ENCODE measurements at regions not wholly inside any gene's neighbourhood (a gene's known extent, or its start where the extent isn't known, plus 50 kb on each side); places are given as distances from the start of the nearest gene placed in this dataset.

DNA sequence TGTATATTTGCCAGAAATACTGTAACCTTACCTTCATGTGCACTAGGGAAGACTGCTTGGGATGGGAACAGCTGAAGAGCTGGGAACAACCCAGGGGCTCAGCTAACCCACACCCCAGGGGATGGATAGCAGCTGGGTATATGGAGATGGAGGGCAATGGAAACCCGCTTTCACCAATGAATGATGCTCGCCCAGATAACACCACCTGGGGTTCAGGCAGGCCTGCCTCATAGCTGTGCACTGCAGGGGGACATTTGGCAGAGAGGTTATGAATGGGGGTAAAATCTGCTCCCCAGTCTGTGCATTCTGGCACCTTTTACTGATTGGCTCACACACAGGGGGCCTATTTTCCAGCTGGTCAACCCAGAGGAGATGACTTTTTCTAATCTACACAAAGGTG lies 170.7 kb downstream of the CHST1 start:
- no peaks in the 10 kb centered on the region for H3K4me1 ChIP-seq (ENCODE audit: insufficient read depth, low read length)
- intact Hi-C loops (cut with micrococcal nuclease; ENCODE audit: unreplicated experiment) = no loop called here
- TF ChIP-seq ZNF850 (CRISPR knock-in tag; conservative IDR thresholded peaks at IDR 0.05) (no peak), SIX1 (CRISPR knock-in tag; IDR thresholded peaks at IDR 0.05; ENCODE audit: borderline replicate concordance) (no peak)
- H3K27ac ChIP-seq (ENCODE audit: extremely low read length, insufficient read depth, low read length) = no peak overlapping the region
- DNase-seq (ENCODE audit: low spot score) (no peak), FAIRE-seq (no peak), ATAC-seq (no peak)
- no peaks in the 10 kb centered on the region for H3K9me3 ChIP-seq (ENCODE audit: low read length)
- no peak overlapping the region for H3K9ac ChIP-seq (ENCODE audit: insufficient read depth, low read depth, low read length)
- H3K4me3 ChIP-seq (replicated peaks in 1 of 3; ENCODE audit: insufficient read depth in 1 of 3, low read depth in 2 of 3, low read length in 3 of 3) = no peak overlapping the region
- ChIA-PET POLR2A (no interaction called here), CTCF (ENCODE audit: low intra/inter-chr PET ratio, low total read pairs) (no interaction called here)
- no peaks in the 10 kb centered on the region for H3K79me2 ChIP-seq (ENCODE audit: insufficient read depth, low read length)
- H3K4me2 ChIP-seq (ENCODE audit: low read depth, low read length) = no peak overlapping the region
- no peaks in the 10 kb centered on the region for H4K20me1 ChIP-seq (ENCODE audit: insufficient read depth, low read length)
- H3K36me3 ChIP-seq (replicated peaks in 1 of 2; ENCODE audit: control insufficient read depth in 1 of 2, insufficient read depth in 2 of 2, low read length in 2 of 2) = no peaks in the 10 kb centered on the region
- BruUV-seq (replicated peaks) = no TSS peak
- in situ Hi-C loops (cut with HindIII; ENCODE audit: extremely low pct_ligation_motif_present, low pct_unique_long_range_greater_than_20kb) = no loop called here
- WGBS (ENCODE audit: low lambda C conversion rate) = no CpG with 5 or more reads among the region's 2 CpGs
- H3K27me3 ChIP-seq (ENCODE audit: control insufficient read depth in 1 of 2, insufficient read depth in 2 of 2, low read length in 2 of 2) = no peaks in the 10 kb centered on the region
- no peak overlapping the region for H2AFZ ChIP-seq (ENCODE audit: low read length)

DNA sequence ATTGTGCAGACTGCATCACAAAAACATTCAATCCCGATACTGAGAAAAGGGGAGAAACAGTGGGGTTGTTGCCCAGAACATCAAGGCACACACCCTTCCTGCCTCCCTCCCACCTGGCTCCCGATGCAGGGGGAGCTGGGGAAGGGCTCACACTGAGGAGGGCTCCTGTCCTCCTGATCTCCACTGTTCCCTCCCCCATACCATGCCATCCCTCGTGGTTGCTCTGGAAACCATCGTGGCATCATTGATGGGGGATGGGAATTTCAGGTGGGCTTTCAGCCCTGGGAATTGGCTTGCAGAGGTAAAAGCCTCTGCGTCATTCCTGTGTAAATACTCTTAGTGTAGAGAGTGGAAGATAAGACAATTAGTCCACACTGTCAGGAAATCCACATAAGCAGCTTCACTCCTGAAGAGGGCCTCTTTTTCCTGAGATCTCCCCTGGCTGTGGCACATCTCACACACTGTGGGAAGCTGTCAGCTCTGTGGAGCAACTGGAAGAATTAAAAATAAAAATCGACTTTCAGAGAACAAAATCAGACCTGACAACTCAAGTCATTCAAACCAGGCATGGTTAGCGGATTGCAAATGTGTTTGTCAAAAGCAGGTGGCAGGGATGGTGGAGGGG lies 176.0 kb downstream of the CHST1 start:
- TF ChIP-seq, protein P1, sequence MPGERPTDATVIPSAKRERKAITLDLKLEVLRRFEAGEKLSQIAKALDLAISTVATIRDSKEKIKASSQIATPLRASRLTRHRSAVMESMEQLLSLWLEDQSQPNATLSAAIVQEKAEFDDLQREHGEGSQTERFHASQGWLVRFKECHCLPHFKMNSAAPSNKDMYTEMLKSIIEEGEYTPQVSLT (CRISPR knock-in tag; IDR thresholded peaks at IDR 0.05; ENCODE audit: borderline replicate concordance, low read depth) = no peak
- TF ChIP-seq, protein P2, sequence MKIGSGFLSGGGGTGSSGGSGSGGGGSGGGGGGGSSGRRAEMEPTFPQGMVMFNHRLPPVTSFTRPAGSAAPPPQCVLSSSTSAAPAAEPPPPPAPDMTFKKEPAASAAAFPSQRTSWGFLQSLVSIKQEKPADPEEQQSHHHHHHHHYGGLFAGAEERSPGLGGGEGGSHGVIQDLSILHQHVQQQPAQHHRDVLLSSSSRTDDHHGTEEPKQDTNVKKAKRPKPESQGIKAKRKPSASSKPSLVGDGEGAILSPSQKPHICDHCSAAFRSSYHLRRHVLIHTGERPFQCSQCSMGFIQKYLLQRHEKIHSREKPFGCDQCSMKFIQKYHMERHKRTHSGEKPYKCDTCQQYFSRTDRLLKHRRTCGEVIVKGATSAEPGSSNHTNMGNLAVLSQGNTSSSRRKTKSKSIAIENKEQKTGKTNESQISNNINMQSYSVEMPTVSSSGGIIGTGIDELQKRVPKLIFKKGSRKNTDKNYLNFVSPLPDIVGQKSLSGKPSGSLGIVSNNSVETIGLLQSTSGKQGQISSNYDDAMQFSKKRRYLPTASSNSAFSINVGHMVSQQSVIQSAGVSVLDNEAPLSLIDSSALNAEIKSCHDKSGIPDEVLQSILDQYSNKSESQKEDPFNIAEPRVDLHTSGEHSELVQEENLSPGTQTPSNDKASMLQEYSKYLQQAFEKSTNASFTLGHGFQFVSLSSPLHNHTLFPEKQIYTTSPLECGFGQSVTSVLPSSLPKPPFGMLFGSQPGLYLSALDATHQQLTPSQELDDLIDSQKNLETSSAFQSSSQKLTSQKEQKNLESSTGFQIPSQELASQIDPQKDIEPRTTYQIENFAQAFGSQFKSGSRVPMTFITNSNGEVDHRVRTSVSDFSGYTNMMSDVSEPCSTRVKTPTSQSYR (CRISPR knock-in tag; IDR thresholded peaks at IDR 0.05; ENCODE audit: borderline replicate concordance) = no peak
- Histone ChIP-seq H3K36me3 (replicated peaks in 1 of 2; ENCODE audit: control insufficient read depth in 1 of 2, insufficient read depth in 2 of 2, low read length in 2 of 2) (no peaks in the 10 kb centered on the region), H3K9ac (ENCODE audit: insufficient read depth, low read depth, low read length) (no peak overlapping the region), H3K79me2 (ENCODE audit: insufficient read depth, low read length) (no peaks in the 10 kb centered on the region), H3K4me2 (ENCODE audit: low read depth, low read length) (no peak overlapping the region), H3K4me3 (replicated peaks in 1 of 3; ENCODE audit: insufficient read depth in 1 of 3, low read depth in 2 of 3, low read length in 3 of 3) (no peak overlapping the region), H4K20me1 (ENCODE audit: insufficient read depth, low read length) (no peaks in the 10 kb centered on the region), H3K9me3 (ENCODE audit: low read length) (no peaks in the 10 kb centered on the region), H3K27ac (ENCODE audit: extremely low read length, insufficient read depth, low read length) (no peak overlapping the region), H3K4me1 (ENCODE audit: insufficient read depth, low read length) (0 out of 2 replicates have a peak, but pooled peaks cover 11% of the 10 kb centered on the region), H3K27me3 (ENCODE audit: control insufficient read depth in 1 of 2, insufficient read depth in 2 of 2, low read length in 2 of 2) (no peaks in the 10 kb centered on the region; a peak in 1 of 5 replicates), H2AFZ (ENCODE audit: low read length) (no peak overlapping the region)
- WGBS (ENCODE audit: low lambda C conversion rate) = 11% methylated on average over 7 of the region's 7 CpGs
- in situ Hi-C loops (cut with HindIII; ENCODE audit: extremely low pct_ligation_motif_present, low pct_unique_long_range_greater_than_20kb) (no loop called here), intact Hi-C loops (cut with micrococcal nuclease; ENCODE audit: unreplicated experiment) (no loop called here)
- DNase-seq (ENCODE audit: low spot score) (no peak), ATAC-seq (no peak), FAIRE-seq (no peak)
- POLR2A ChIA-PET = no interaction called here
- CTCF ChIA-PET (ENCODE audit: low intra/inter-chr PET ratio, low total read pairs) = no interaction called here
- no TSS peak for BruUV-seq (replicated peaks)
